Ovary (tissue), 7 donors: ENCODE measurements at regions not wholly inside any gene's neighbourhood (a gene's known extent, or its start where the extent isn't known, plus 50 kb on each side); places are given as distances from the start of the nearest gene placed in this dataset.

Experiments
- DNase-seq, 5 donors: peaks; one replicate each; pipeline ENCODE4 v3.0.0-alpha.2; 2019 to 2020
- H3K27ac ChIP-seq, 2 donors: fragments of 200-600 bp; one replicate each; pipeline versions ENCODE4 v1.5.1 to v1.8.0; 2019 to 2022
- H3K27me3 ChIP-seq: fragments of 200-600 bp; one replicate; pipeline ENCODE4 v1.8.0; 2022
- H3K36me3 ChIP-seq: fragments of 200-600 bp; sonication (generic); one replicate; pipeline ENCODE4 v1.5.1; 2019
- H3K4me1 ChIP-seq: one replicate; pipeline ENCODE4 v1.8.1; 2013; ENCODE audit warnings: mild to moderate bottlenecking, moderate library complexity; ENCODE audit not compliant: insufficient read depth
- H3K4me3 ChIP-seq: fragments of 200-600 bp; sonication (generic); one replicate; pipeline ENCODE4 v1.5.1; 2017
- H3K9me3 ChIP-seq, 2 donors: fragments of 200-600 bp in 1 of 2; sonication (generic) in 1 of 2; one replicate each; pipeline versions ENCODE4 v1.5.1 to v1.8.1; 2013 to 2019; ENCODE audit warnings: mild to moderate bottlenecking in 1 of 2, moderate library complexity in 1 of 2
- CTCF ChIP-seq, 3 donors: fragments of 450-650 bp in 2 of 3; fragments of 200-600 bp in 1 of 3; IDR thresholded peaks; one replicate each; pipeline versions ENCODE4 v1.5.1 to v1.8.0; 2016 to 2022; ENCODE audit warnings: antibody characterized with exemption in 3 of 3, mild to moderate bottlenecking in 1 of 3
- EP300 ChIP-seq: sonication (generic); formaldehyde crosslinking; IDR thresholded peaks from one replicate; pipeline ENCODE4 v1.6.1; 2017; ENCODE audit warnings: antibody characterized with exemption
- POLR2A ChIP-seq: fragments of 450-650 bp; IDR thresholded peaks from one replicate; pipeline ENCODE4 v1.6.1; 2017; ENCODE audit warnings: antibody characterized with exemption, mild to moderate bottlenecking, moderate library complexity
- WGBS, 3 donors: extraction: QIAGEN DNeasy Blood & Tissue Kit in 1 of 3; methylation state at CpG; one replicate each; pipeline versions ENCODE4 v1.1.5 to v1.1.7; 2013 to 2017; 5-methylcytosine and 5-hydroxymethylcytosine counted together
- intact Hi-C, 4 donors: fragments of 100-400 bp; cut with DNase I; formaldehyde crosslinking; loops; one replicate each; pipeline versions ENCODE4 v1.11.0 to v1.15.1; 2022 to 2023
- donor health status: DM: no; HTN: no; CAD: no; lungs with moderate emphysema.
- donor health status: DM: no; HTN: no; CAD: no.
- donor health status: Bipolar disorder and iron deficiency.
- donor health status: DM: no; HTN: no; CAD: no.
- donor health status: DM: yes; HTN: yes; CAD: no.

DNA sequence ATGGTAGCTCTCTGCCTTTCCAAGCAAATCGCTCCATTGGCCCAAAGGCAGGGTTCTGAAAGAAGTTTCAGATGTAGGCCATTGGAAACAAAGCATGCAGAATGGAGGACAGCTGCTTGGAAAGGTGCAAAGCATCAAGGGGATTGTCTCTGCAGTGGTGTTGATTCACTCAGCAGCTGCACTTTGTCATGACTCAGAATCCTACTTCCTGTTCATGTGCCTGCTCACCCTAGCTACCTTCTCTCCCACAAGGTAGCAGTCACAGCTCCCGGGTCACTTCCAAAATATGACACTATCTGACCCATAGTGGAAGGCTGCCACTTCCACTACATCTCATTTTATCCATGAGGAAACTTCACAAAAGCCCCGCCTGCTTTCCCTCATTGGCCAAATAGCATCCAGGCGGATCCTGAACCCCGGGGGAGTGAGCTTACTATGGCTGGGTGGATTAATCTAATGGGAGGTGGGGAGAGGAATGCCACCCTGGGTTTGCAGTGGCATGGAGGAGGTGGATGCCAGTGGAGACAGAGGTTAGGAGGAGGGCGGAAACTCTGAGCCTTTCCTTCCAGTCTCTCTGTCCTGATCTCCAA is 74.7 kb upstream of the NKD1 start:
- no peaks in the 10 kb centered on the region for H3K9me3 ChIP-seq
- whole genome bisulfite sequencing, 3 donors = 70 to 73% (median 71%) methylated on average over 6 of the region's 6 CpGs
- no peak overlapping the region for H3K4me3 ChIP-seq
- no peak for TF ChIP-seq CTCF (IDR thresholded peaks at IDR 0.05)
- TF ChIP-seq EP300 = no peak
- TF ChIP-seq POLR2A = no peak
- DNase-seq = no peak
- no peaks in the 10 kb centered on the region for H3K27me3 ChIP-seq
- H3K27ac ChIP-seq = no peak overlapping the region
- intact Hi-C loops = no loop called here
- no peaks in the 10 kb centered on the region for H3K4me1 ChIP-seq
- no peaks in the 10 kb centered on the region for H3K36me3 ChIP-seq

GRCh38 chr16:50472472-50472871 is 75.7 kb upstream of the NKD1 start:
- no peak for DNase-seq
- H3K9me3 ChIP-seq = no peaks in the 10 kb centered on the region
- H3K4me3 ChIP-seq = no peak overlapping the region
- no peaks in the 10 kb centered on the region for H3K4me1 ChIP-seq
- intact Hi-C loops = no loop called here
- TF ChIP-seq CTCF (IDR thresholded peaks at IDR 0.05) (no peak), EP300 (no peak), POLR2A (no peak)
- WGBS, 3 donors = 86 to 100% (median 100%) methylated on average over 1 of the region's 1 CpG
- H3K36me3 ChIP-seq = no peaks in the 10 kb centered on the region
- H3K27ac ChIP-seq = no peak overlapping the region
- H3K27me3 ChIP-seq = no peaks in the 10 kb centered on the region

- H3K4me3 ChIP-seq = no peak overlapping the region
- no peaks in the 10 kb centered on the region for H3K36me3 ChIP-seq
- no peak overlapping the region for H3K27ac ChIP-seq
- no peak for TF ChIP-seq CTCF (IDR thresholded peaks at IDR 0.05)
- TF ChIP-seq POLR2A = no peak
- TF ChIP-seq EP300 = no peak
- no peaks in the 10 kb centered on the region for H3K27me3 ChIP-seq
- 44 to 58% (median 45%) methylated on average over 3 of the region's 3 CpGs for WGBS, 3 donors
- intact Hi-C loops = no loop called here
- no peaks in the 10 kb centered on the region for H3K9me3 ChIP-seq
- no peaks in the 10 kb centered on the region for H3K4me1 ChIP-seq
- no peak for DNase-seq
Observed at GRCh38 chr16:50470687-50471086, 77.5 kb upstream of the NKD1 start.

- H3K4me3 ChIP-seq = no peak overlapping the region
- 72 to 80% (median 75%) methylated on average over 18 of the region's 18 CpGs for WGBS, 3 donors
- TF ChIP-seq POLR2A (no peak), EP300 (no peak), CTCF (IDR thresholded peaks at IDR 0.05) (no peak)
- no peaks in the 10 kb centered on the region for H3K9me3 ChIP-seq
- DNase-seq = no peak
- H3K27ac ChIP-seq = no peak overlapping the region
- intact Hi-C loops = loop anchor here in 1 of 4 donors (10.0 kb wide), 1 partner anchor 65 kb away; no protein-coding TSS in a partner anchor
- H3K27me3 ChIP-seq = no peaks in the 10 kb centered on the region
- no peaks in the 10 kb centered on the region for H3K36me3 ChIP-seq
- H3K4me1 ChIP-seq = no peaks in the 10 kb centered on the region
Observed at GRCh38 chr16:50469744-50470321, 78.4 kb upstream of the NKD1 start.
